CMK (cell line): ENCODE measurements at regions not wholly inside any gene's neighbourhood (a gene's known extent, or its start where the extent isn't known, plus 50 kb on each side); places are given as distances from the start of the nearest gene placed in this dataset.
"Not testable (repeated sequence)": the region's sequence is repeated elsewhere in the genome, so short reads cannot be mapped to it uniquely, and the experiment has no call there.

Experiments
- DNase-seq: peaks from one replicate; pipeline ENCODE4 v3.0.0-alpha.2; 2010; ENCODE audit warnings: low read depth

- no peak for DNase-seq
These were observed 117.7 kb upstream of the WSCD1 start for GRCh38 chr17:5952518-5952917.

DNA sequence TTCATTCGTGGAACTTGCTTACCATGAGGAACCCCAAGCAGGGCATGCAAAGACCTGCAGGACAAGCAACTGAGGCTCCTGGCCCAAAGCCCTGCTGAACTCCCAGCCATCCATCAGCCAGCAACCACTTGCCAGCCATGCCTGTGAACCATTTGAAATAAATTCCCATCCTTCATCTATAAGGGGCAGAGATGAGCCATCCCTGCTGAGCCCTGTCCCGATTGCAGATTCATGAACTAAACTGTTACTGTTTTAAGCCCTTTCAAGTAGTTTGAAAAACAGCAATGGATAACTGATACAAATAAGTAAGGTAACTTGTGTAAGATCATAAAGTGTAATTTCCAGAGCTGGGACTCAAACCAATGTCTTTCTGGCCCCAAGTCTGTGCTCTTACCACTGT is 114.4 kb upstream of the WSCD1 start:
- no peak for DNase-seq

- DNase-seq = no peak
These were observed 111.3 kb upstream of the WSCD1 start for GRCh38 chr17:5958850-5959249.

GRCh38 chr17:5962371-5962770 is 107.8 kb upstream of the WSCD1 start:
- DNase-seq = no peak

DNA sequence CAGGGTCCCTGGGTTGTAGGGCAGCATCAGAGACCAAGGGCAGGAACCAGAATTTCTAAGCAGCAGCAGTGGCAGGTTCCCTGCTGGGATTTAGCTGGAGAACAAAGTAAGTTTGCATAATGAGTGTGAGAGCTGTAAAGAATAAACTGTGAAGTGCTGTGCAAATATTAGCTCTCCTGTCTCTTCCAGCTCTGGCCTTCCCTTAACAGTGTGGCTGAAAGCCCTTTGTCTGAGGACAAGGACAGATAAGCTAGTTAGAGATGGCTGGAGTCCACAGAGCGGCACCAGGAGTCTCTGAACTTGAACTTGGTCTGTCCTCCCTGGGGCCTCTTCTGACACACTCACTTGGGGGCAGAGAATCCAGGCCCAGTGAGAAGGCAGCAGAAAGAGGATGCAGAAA is 98.2 kb upstream of the WSCD1 start:
- DNase-seq = no peak

GRCh38 chr17:5973410-5973809 is 96.8 kb upstream of the WSCD1 start:
- no peak for DNase-seq

DNA sequence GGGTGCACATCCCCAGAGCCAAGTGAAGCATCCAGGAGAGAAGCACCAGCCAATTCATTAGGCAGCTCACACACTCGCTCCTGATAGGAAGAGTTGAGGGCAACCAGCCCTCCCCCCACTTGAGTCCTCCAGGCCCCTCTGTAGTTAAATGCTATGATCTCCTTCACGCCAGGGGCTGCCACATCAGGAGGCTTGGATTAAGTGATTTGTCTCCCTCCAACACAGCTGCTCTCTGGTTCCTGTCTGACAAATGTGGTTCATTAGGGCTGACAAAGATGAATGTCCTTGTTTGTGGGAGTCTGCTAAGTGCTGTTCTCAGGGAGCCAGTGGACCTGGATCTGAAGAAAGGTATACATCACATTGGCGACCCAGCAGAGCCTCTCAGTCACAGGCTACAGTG is 94.5 kb upstream of the WSCD1 start:
- no peak for DNase-seq

GRCh38 chr17:5976251-5976650 is 93.9 kb upstream of the WSCD1 start:
- no peak for DNase-seq

DNA sequence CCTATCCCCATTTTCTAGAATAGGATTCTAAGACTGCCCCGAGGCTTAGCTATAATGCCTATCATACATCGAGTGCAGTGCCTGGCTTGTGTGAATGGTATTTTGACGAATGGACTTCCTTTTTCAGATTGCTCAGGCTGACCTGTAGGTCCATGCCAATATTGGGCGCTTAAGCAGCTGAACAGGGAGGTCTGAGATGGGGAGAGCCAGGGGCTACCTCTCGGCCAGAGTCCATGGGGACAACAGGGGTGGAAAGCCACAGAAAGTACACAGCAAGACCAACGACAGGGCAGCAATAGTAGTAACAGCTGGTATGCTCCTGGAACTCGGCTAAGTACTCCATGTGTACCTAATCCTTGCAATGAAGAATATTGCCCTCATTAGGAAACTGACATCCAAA is 91.7 kb upstream of the WSCD1 start:
- no peak for DNase-seq

DNA sequence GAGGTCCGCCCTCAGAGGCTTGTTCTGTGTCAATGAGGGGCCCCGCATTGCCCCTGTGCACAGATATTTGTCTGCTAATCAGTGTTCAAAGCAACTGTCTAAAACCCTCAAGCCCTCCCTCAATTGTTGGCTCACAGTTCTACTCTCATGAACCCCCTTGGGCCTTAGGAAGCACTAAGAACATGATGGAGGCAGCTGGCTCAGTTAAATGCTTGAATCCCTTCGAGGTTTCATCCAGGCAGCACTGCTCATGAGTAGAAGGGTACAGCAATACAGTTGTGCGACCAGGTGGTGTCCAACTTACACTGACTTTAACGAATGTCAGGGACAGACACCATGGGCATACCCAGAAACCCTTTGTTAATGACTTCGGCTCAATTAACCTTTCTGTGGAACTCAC is 89.2 kb upstream of the WSCD1 start:
- no peak for DNase-seq

DNA sequence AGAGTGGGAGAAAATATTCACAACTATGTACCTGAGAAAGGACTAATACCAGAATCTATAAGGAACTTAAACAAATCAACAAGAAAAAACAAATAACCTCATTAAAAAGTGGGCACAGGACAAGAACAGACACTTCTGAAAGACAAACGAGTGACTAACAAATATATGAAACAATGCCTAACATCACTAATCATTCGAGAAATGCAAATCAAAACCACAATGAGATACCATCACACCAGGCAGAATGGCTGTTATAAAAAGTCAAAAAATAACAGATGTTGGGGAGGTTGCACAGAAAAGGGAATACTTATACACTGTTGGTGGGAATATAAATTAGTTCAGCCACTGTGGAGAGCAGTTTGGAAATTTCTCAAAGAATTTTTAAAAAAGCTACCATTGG is 83.5 kb upstream of the WSCD1 start:
- DNase-seq = no peak

- no peak for DNase-seq
These were observed 69.8 kb upstream of the WSCD1 start for GRCh38 chr17:6000426-6000825.

- DNase-seq = not testable (repeated sequence)
These were observed 67.0 kb upstream of the WSCD1 start for GRCh38 chr17:6003221-6003620.

- DNase-seq = no peak
These were observed 64.2 kb upstream of the WSCD1 start for GRCh38 chr17:6005939-6006338.

GRCh38 chr17:6011206-6011605 is 59.0 kb upstream of the WSCD1 start:
- DNase-seq = no peak

DNA sequence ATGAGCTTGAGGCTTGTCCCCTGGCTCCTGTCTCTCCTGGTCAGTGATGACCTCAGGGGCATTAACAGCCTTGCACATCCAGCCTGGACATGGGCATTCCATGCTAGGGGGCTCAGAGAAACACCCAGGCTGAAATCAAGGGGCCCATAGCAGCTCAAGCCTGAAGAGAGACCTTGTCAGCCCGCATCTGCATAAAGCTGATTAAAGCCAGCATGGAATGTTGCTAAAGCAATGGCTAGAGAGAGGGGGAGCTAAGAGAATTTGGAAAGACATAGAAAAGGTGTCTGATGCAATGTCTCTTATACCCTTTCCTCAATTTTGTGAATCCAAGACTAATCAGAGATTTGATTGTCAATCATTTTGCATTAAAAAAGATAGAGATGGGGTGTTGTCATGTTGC is 51.4 kb upstream of the WSCD1 start:
- DNase-seq = no peak

GRCh38 chr17:6019959-6020358 is 50.2 kb upstream of the WSCD1 start:
- no peak for DNase-seq

DNA sequence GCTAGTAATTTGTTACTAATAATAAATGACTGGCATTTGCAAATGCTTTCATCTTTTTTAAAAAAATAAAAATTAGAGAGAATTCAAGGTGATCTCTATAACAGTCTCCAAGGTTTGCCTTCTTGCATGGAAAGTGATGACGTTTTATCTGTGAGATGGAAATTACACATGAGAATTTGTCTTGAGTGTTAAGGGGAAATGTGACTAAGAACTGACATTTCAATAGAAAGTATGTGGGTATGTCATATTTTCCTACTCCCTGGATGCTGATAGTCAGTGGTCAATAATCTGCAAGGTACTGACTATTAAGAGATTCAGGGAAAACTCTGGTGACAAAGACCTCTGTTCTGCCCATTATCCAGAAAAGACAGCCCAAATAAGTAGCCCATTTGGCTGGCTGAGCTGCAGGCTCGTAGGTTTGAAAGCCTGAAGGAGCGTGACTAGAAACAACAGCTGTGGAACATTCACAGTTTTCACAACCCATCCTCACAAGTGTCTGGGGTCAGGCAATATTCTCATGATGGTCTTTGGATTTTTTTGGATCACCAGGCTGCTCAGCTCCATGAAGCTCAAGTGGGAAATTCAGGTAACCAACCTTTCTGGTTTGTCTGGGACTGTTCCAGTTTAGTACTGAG is 49.7 kb upstream of the WSCD1 start:
- DNase-seq = no peak
